Naive thymus-derived CD4-positive, alpha-beta T cell (primary cell): ENCODE measurements at regions not wholly inside any gene's neighbourhood (a gene's known extent, or its start where the extent isn't known, plus 50 kb on each side); places are given as distances from the start of the nearest gene placed in this dataset.

Experiments
- ATAC-seq: fragments of 150-1000 bp; cut with Tn5 transposase; 2 replicates; pipeline ENCODE4 v1.10.0; 2021; ENCODE audit warnings: mild to moderate bottlenecking, moderate library complexity
- CTCF ChIA-PET: fragments of 350-600 bp; sonication (Branson Sonifier 250); formaldehyde crosslinking; loops from one replicate; lab custom pipeline; 2021; ENCODE audit warnings: antibody characterized with exemption; lab: Charles Lee
- POLR2A ChIA-PET: fragments of 350-600 bp; sonication (Branson Sonifier 250); formaldehyde crosslinking; loops from one replicate; lab custom pipeline; 2021; ENCODE audit warnings: antibody characterized with exemption, inconsistent platforms; lab: Charles Lee
- DNase-seq, 9 donors: peaks; one replicate each; pipeline versions ENCODE4 v3.0.0 to v3.0.0-alpha.2; 2020 to 2022; ENCODE audit warnings: mixed read lengths in 1 of 9
- H3K27ac ChIP-seq: one replicate; pipeline ENCODE4 v1.7.0; 2013; ENCODE audit warnings: mild to moderate bottlenecking, low read depth, low read length, moderate library complexity
- H3K27me3 ChIP-seq, 2 donors: one replicate each; pipeline ENCODE4 v1.7.0; 2013; ENCODE audit warnings: low read length in 2 of 2, mild to moderate bottlenecking in 2 of 2, moderate library complexity in 2 of 2; ENCODE audit not compliant: control insufficient read depth in 2 of 2, insufficient read depth in 2 of 2
- H3K36me3 ChIP-seq, 3 experiments: 1 replicate in 2 of 3; 2 replicates in 1 of 3; pipeline ENCODE4 v1.7.0; 2013; ENCODE audit warnings: low read length in 3 of 3, mild to moderate bottlenecking in 3 of 3, moderate library complexity in 1 of 3; ENCODE audit not compliant: insufficient read depth in 3 of 3, control insufficient read depth in 2 of 3
- H3K4me1 ChIP-seq, 2 donors: one replicate each; pipeline ENCODE4 v1.7.0; 2013; ENCODE audit warnings: low read length in 2 of 2, mild to moderate bottlenecking in 2 of 2, moderate library complexity in 1 of 2; ENCODE audit not compliant: control insufficient read depth in 2 of 2, insufficient read depth in 2 of 2
- H3K4me3 ChIP-seq: 2 replicates; pipeline ENCODE4 v1.7.0; 2013; ENCODE audit warnings: mild to moderate bottlenecking, low read length
- H3K9me3 ChIP-seq, 3 experiments: 1 replicate in 2 of 3; 2 replicates in 1 of 3; pipeline ENCODE4 v1.7.0; 2013; ENCODE audit warnings: low read length in 3 of 3; ENCODE audit not compliant: control insufficient read depth in 2 of 3
- H3K27ac Mint-ChIP-seq, 9 donors: one replicate each; pipeline ENCODE4 v1.8.0; 2020 to 2022; ENCODE audit warnings: mixed read lengths in 9 of 9, mild to moderate bottlenecking in 8 of 9, moderate library complexity in 5 of 9, inconsistent platforms in 2 of 9
- H3K27me3 Mint-ChIP-seq, 5 donors: one replicate each; pipeline ENCODE4 v1.8.0; 2021 to 2022; ENCODE audit warnings: mixed read lengths in 5 of 5, mild to moderate bottlenecking in 1 of 5
- H3K36me3 Mint-ChIP-seq, 5 donors: one replicate each; pipeline ENCODE4 v1.8.0; 2020 to 2022; ENCODE audit warnings: mixed read lengths in 5 of 5, mild to moderate bottlenecking in 3 of 5, inconsistent platforms in 1 of 5
- H3K4me1 Mint-ChIP-seq, 7 donors: one replicate each; pipeline ENCODE4 v1.8.0; 2020 to 2022; ENCODE audit warnings: mixed read lengths in 7 of 7, mild to moderate bottlenecking in 3 of 7, inconsistent platforms in 1 of 7
- H3K4me3 Mint-ChIP-seq, 10 donors: one replicate each; pipeline ENCODE4 v1.8.0; 2020 to 2022; ENCODE audit warnings: mild to moderate bottlenecking in 10 of 10, mixed read lengths in 10 of 10, moderate library complexity in 6 of 10, inconsistent platforms in 2 of 10
- H3K9me3 Mint-ChIP-seq, 11 donors: one replicate each; pipeline ENCODE4 v1.8.0; 2020 to 2022; ENCODE audit warnings: mixed read lengths in 11 of 11, mild to moderate bottlenecking in 4 of 11, inconsistent platforms in 1 of 11, moderate library complexity in 1 of 11
- intact Hi-C, 2 donors: fragments of 100-400 bp; cut with micrococcal nuclease; formaldehyde crosslinking; loops; one replicate each; pipeline ENCODE4 v1.15.1; 2023

DNA sequence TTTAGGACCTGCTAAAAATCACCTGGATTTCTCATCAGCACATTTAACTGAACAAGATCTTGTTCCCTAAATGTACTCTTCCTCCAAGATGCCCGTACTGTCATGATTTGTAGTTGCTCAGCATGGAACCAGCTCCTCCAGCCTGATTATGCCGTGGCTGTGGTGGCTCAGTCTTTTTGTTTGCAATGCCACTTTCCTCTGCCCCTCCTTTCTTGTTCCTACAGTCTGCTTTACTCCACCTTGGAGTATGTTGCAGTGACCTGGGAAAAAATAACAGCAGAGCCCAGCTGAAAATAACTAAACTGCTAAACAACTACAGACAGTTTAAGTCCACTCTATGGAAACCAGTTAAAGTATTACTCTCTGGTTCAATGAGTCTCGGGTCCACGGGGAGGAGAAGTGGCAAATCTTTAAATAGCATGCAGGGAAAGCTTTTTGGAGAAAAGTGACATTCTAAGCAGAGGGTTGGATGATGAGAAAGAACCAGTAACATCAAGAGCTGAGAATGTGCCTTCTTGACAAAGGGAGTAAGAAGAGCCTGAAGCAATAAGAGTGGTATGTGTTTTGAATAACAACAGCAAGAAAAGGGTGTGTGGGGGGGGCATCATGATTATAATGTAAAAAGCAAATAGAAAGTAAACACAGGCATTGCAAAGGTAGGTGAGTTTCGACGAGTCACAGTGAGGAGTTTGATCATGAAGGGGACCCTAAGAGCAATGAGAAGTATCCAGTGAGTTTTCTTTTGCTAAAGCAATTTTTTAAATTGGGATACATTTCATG, 225.7 kb downstream of the TMX3 start:
- H3K9me3 Mint-ChIP-seq = no peaks in the 10 kb centered on the region
- no peak overlapping the region for H3K4me3 Mint-ChIP-seq
- intact Hi-C loops = no loop called here
- H3K27me3 Mint-ChIP-seq = peaks cover 0 to 6% (median 0%) of the 10 kb centered on the region in 5 donors
- Histone ChIP-seq H3K27me3 (no peaks in the 10 kb centered on the region), H3K4me1 (no peaks in the 10 kb centered on the region), H3K4me3 (no peak overlapping the region), H3K27ac (no peak overlapping the region), H3K9me3 (no peaks in the 10 kb centered on the region), H3K36me3 (no peaks in the 10 kb centered on the region)
- H3K27ac Mint-ChIP-seq = no peak overlapping the region
- H3K36me3 Mint-ChIP-seq = no peaks in the 10 kb centered on the region
- ATAC-seq = no peak
- DNase-seq = no peak
- CTCF ChIA-PET = no interaction called here
- POLR2A ChIA-PET = no interaction called here
- H3K4me1 Mint-ChIP-seq = no peaks in the 10 kb centered on the region

DNA sequence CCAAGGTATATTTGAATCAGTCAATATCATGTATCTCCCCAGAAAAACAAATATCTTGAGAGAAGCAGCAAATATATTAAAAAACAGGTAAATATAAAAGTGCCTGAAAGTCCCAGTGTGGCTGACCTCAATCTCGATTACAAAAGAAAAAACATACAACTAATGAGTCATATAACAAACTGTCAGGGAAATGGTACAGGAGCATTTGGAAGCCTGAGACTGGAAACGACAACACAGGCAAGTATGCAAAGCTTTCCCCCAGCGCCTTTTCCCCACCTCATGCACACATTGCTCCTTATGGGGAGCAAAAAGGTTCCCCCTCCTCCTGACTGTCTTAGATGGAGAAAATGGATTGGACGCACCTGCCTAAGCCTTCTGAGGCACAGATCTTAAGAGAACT, 230.7 kb downstream of the TMX3 start:
- no peak overlapping the region for H3K4me3 Mint-ChIP-seq
- H3K27me3 Mint-ChIP-seq = peaks cover 0 to 10% (median 0%) of the 10 kb centered on the region in 5 donors
- intact Hi-C loops = no loop called here
- POLR2A ChIA-PET = no interaction called here
- H3K27ac Mint-ChIP-seq = no peak overlapping the region
- DNase-seq (no peak), ATAC-seq (no peak)
- H3K4me3 ChIP-seq = no peak overlapping the region
- H3K4me1 Mint-ChIP-seq = no peaks in the 10 kb centered on the region
- no peaks in the 10 kb centered on the region for H3K9me3 ChIP-seq
- no peaks in the 10 kb centered on the region for H3K27me3 ChIP-seq
- peaks cover 0 to 3% (median 0%) of the 10 kb centered on the region in 11 donors for H3K9me3 Mint-ChIP-seq
- no peaks in the 10 kb centered on the region for H3K4me1 ChIP-seq
- no peaks in the 10 kb centered on the region for H3K36me3 Mint-ChIP-seq
- no peaks in the 10 kb centered on the region for H3K36me3 ChIP-seq
- CTCF ChIA-PET = no interaction called here
- H3K27ac ChIP-seq = no peak overlapping the region

DNA sequence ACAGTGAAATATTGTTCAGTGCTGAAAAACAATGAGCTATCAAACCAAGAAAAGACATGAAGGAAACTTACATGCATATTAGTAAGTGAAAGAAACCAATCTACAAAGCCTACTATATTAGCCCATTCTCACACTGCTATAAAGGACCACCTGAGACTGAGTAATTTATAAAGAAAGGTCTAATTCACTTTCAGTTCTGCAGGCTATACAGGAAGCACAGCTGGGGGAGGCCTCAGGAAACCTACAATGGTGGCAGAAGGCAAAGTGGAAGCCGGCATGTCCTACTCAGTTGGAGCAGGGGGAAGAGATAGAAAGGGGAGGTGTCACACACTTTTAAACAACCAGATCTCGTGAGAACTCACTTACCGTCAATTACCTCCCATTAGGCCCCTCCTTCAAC, 232.1 kb downstream of the TMX3 start:
- no peaks in the 10 kb centered on the region for H3K36me3 Mint-ChIP-seq
- DNase-seq = no peak
- intact Hi-C loops = no loop called here
- H3K4me3 ChIP-seq = no peak overlapping the region
- POLR2A ChIA-PET = no interaction called here
- H3K27me3 ChIP-seq = no peaks in the 10 kb centered on the region
- H3K27ac Mint-ChIP-seq = no peak overlapping the region
- H3K4me1 ChIP-seq = no peaks in the 10 kb centered on the region
- no peak overlapping the region for H3K27ac ChIP-seq
- ATAC-seq = no peak
- no peaks in the 10 kb centered on the region for H3K9me3 ChIP-seq
- no peaks in the 10 kb centered on the region for H3K36me3 ChIP-seq
- H3K4me3 Mint-ChIP-seq = no peak overlapping the region
- H3K4me1 Mint-ChIP-seq = no peaks in the 10 kb centered on the region
- peaks cover 0 to 10% (median 0%) of the 10 kb centered on the region in 5 donors for H3K27me3 Mint-ChIP-seq
- CTCF ChIA-PET = no interaction called here
- H3K9me3 Mint-ChIP-seq = peaks cover 0 to 3% (median 0%) of the 10 kb centered on the region in 11 donors

GRCh38 chr18:68480196-68480595, 234.7 kb downstream of the TMX3 start:
- POLR2A ChIA-PET = no interaction called here
- H3K27ac Mint-ChIP-seq = no peak overlapping the region
- H3K36me3 Mint-ChIP-seq = no peaks in the 10 kb centered on the region
- no peak for ATAC-seq
- intact Hi-C loops = no loop called here
- Histone ChIP-seq H3K36me3 (no peaks in the 10 kb centered on the region), H3K4me1 (no peaks in the 10 kb centered on the region), H3K9me3 (no peaks in the 10 kb centered on the region), H3K4me3 (no peak overlapping the region), H3K27me3 (no peaks in the 10 kb centered on the region), H3K27ac (no peak overlapping the region)
- CTCF ChIA-PET = no interaction called here
- no peak overlapping the region for H3K4me3 Mint-ChIP-seq
- H3K4me1 Mint-ChIP-seq = no peaks in the 10 kb centered on the region
- H3K27me3 Mint-ChIP-seq = peaks cover 0 to 9% (median 0%) of the 10 kb centered on the region in 5 donors
- peaks cover 0 to 3% (median 0%) of the 10 kb centered on the region in 11 donors for H3K9me3 Mint-ChIP-seq
- no peak for DNase-seq

DNA sequence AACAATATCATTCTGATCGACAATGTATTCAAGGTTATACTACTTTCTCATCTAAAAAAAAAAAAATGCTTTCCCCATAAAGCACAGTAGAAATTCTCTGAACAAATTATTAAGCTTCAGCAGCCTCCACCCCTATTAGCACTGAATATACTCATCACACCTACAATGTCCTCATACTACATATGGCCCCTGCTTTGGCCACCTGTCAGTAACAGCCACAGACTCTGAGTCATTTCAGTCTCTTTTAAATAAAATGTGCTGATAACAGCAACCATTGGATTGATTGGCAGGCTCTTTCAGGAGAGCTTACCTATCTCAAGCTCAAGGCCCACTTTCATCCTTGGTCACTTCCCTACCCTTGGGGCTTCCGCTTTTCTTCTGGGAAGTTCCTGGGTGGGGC, 236.7 kb downstream of the TMX3 start:
- H3K27me3 ChIP-seq = no peaks in the 10 kb centered on the region
- no peak overlapping the region for H3K4me3 Mint-ChIP-seq
- ATAC-seq (no peak), DNase-seq (no peak)
- no peak overlapping the region for H3K27ac Mint-ChIP-seq
- peaks cover 0 to 3% (median 0%) of the 10 kb centered on the region in 11 donors for H3K9me3 Mint-ChIP-seq
- H3K9me3 ChIP-seq = no peaks in the 10 kb centered on the region
- no peaks in the 10 kb centered on the region for H3K36me3 Mint-ChIP-seq
- intact Hi-C loops = no loop called here
- no peaks in the 10 kb centered on the region for H3K4me1 Mint-ChIP-seq
- CTCF ChIA-PET = no interaction called here
- H3K27me3 Mint-ChIP-seq = peaks cover 0 to 9% (median 0%) of the 10 kb centered on the region in 5 donors
- H3K27ac ChIP-seq = no peak overlapping the region
- H3K4me3 ChIP-seq = no peak overlapping the region
- POLR2A ChIA-PET = interaction anchor here (0.7 kb wide), 1 partner anchor 1359 kb away, joined by 4 read pairs; no protein-coding TSS in a partner anchor
- no peaks in the 10 kb centered on the region for H3K4me1 ChIP-seq
- H3K36me3 ChIP-seq = no peaks in the 10 kb centered on the region

- Histone ChIP-seq H3K4me3 (no peak overlapping the region), H3K36me3 (no peaks in the 10 kb centered on the region), H3K27me3 (no peaks in the 10 kb centered on the region), H3K27ac (no peak overlapping the region), H3K4me1 (no peaks in the 10 kb centered on the region), H3K9me3 (no peaks in the 10 kb centered on the region)
- DNase-seq (no peak), ATAC-seq (no peak)
- Mint-ChIP-seq H3K27me3 (peaks cover 0 to 5% (median 0%) of the 10 kb centered on the region in 5 donors), H3K4me3 (no peak overlapping the region), H3K27ac (no peak overlapping the region), H3K36me3 (no peaks in the 10 kb centered on the region), H3K9me3 (no peaks in the 10 kb centered on the region), H3K4me1 (no peaks in the 10 kb centered on the region)
- CTCF ChIA-PET = no interaction called here
- intact Hi-C loops = no loop called here
- POLR2A ChIA-PET = no interaction called here
These were observed 239.0 kb downstream of the TMX3 start for GRCh38 chr18:68475883-68476282.

- ATAC-seq = no peak
- H3K27me3 ChIP-seq = no peaks in the 10 kb centered on the region
- H3K27ac ChIP-seq = no peak overlapping the region
- Mint-ChIP-seq H3K27ac (no peak overlapping the region), H3K27me3 (peaks cover 0 to 19% (median 3%) of the 10 kb centered on the region in 5 donors), H3K4me1 (peaks cover 0 to 2% (median 0%) of the 10 kb centered on the region in 7 donors), H3K36me3 (no peaks in the 10 kb centered on the region), H3K9me3 (no peaks in the 10 kb centered on the region), H3K4me3 (no peak overlapping the region)
- CTCF ChIA-PET = no interaction called here
- POLR2A ChIA-PET = no interaction called here
- DNase-seq = no peak
- H3K4me1 ChIP-seq = no peaks in the 10 kb centered on the region
- intact Hi-C loops = no loop called here
- no peaks in the 10 kb centered on the region for H3K36me3 ChIP-seq
- H3K9me3 ChIP-seq = no peaks in the 10 kb centered on the region
- H3K4me3 ChIP-seq = no peak overlapping the region
These were observed 242.1 kb downstream of the TMX3 start for GRCh38 chr18:68472701-68473295.
